Liver (tissue), 8 donors: ENCODE measurements at regions not wholly inside any gene's neighbourhood (a gene's known extent, or its start where the extent isn't known, plus 50 kb on each side); places are given as distances from the start of the nearest gene placed in this dataset.

ENCODE experiments used
- DNase-seq: peaks from one replicate; pipeline ENCODE4 v3.0.0-alpha.2; 2017; ENCODE audit warnings: low spot score
- H3K27ac ChIP-seq, 2 donors: one replicate each; pipeline ENCODE4 v1.7.0; 2013; ENCODE audit warnings: inconsistent platforms in 2 of 2, low read length in 2 of 2, control low read depth in 1 of 2, low read depth in 1 of 2, mild to moderate bottlenecking in 1 of 2
- H3K27me3 ChIP-seq, 4 donors: one replicate each; pipeline versions ENCODE4 v1.6.1 to v1.7.0; 2013; ENCODE audit warnings: low read length in 3 of 4, inconsistent platforms in 1 of 4, mild to moderate bottlenecking in 1 of 4, moderate library complexity in 1 of 4; ENCODE audit not compliant: control insufficient read depth in 4 of 4, insufficient read depth in 4 of 4
- H3K36me3 ChIP-seq, 4 donors: one replicate each; pipeline versions ENCODE4 v1.6.1 to v1.7.0; 2013; ENCODE audit warnings: low read length in 3 of 4, mild to moderate bottlenecking in 3 of 4, low read depth in 1 of 4, moderate library complexity in 1 of 4; ENCODE audit not compliant: control insufficient read depth in 4 of 4, insufficient read depth in 3 of 4
- H3K4me1 ChIP-seq, 4 donors: one replicate each; pipeline versions ENCODE4 v1.6.1 to v1.7.0; 2013; ENCODE audit warnings: low read length in 3 of 4, mild to moderate bottlenecking in 3 of 4, moderate library complexity in 1 of 4; ENCODE audit not compliant: control insufficient read depth in 4 of 4, insufficient read depth in 4 of 4
- H3K4me3 ChIP-seq, 3 donors: one replicate each; pipeline versions ENCODE4 v1.6.1 to v1.7.0; 2013; ENCODE audit warnings: low read length in 3 of 3, control low read depth in 1 of 3, low read depth in 1 of 3, mild to moderate bottlenecking in 1 of 3
- H3K9ac ChIP-seq, 2 donors: one replicate each; pipeline ENCODE4 v1.7.0; 2013; ENCODE audit warnings: low read length in 2 of 2, mild to moderate bottlenecking in 2 of 2, moderate library complexity in 2 of 2, control low read depth in 1 of 2, low read depth in 1 of 2
- H3K9me3 ChIP-seq, 4 donors: one replicate each; pipeline versions ENCODE4 v1.6.1 to v1.7.0; 2013; ENCODE audit warnings: low read length in 3 of 4; ENCODE audit not compliant: control insufficient read depth in 4 of 4
- ATF3 ChIP-seq: IDR thresholded peaks from 2 replicates; pipeline ENCODE4 v1.6.1; 2016; ENCODE audit warnings: antibody characterized with exemption
- EGR1 ChIP-seq, 2 donors: IDR thresholded peaks; 2 replicates each; pipeline ENCODE4 v1.6.1; 2016 to 2018; ENCODE audit warnings: antibody characterized with exemption in 2 of 2, low read depth in 2 of 2
- FOXA1 ChIP-seq: IDR thresholded peaks from 2 replicates; pipeline ENCODE4 v1.6.1; 2016; ENCODE audit warnings: antibody characterized with exemption
- FOXA2 ChIP-seq: IDR thresholded peaks from 2 replicates; pipeline ENCODE4 v1.6.1; 2016; ENCODE audit warnings: antibody characterized with exemption
- GABPA ChIP-seq, 2 donors: IDR thresholded peaks in 1 of 2; conservative IDR thresholded peaks in 1 of 2; 2 replicates each; pipeline ENCODE4 v1.6.1; 2016; ENCODE audit warnings: antibody characterized with exemption in 2 of 2, mild to moderate bottlenecking in 1 of 2, moderate library complexity in 1 of 2
- HNF4A ChIP-seq, 2 donors: conservative IDR thresholded peaks; 2 replicates each; pipeline ENCODE4 v1.6.1; 2016; ENCODE audit warnings: antibody characterized with exemption in 2 of 2, mild to moderate bottlenecking in 2 of 2
- HNF4G ChIP-seq: IDR thresholded peaks from 2 replicates; pipeline ENCODE4 v1.6.1; 2016; ENCODE audit warnings: antibody characterized with exemption
- JUND ChIP-seq, 2 donors: IDR thresholded peaks; 2 replicates each; pipeline ENCODE4 v1.6.1; 2016; ENCODE audit warnings: antibody characterized with exemption in 2 of 2
- NR2F2 ChIP-seq: IDR thresholded peaks from 2 replicates; pipeline ENCODE4 v1.6.1; 2016; ENCODE audit warnings: antibody characterized with exemption
- RAD21 ChIP-seq, 2 donors: IDR thresholded peaks; 2 replicates each; pipeline ENCODE4 v1.6.1; 2016; ENCODE audit warnings: antibody characterized with exemption in 2 of 2, mild to moderate bottlenecking in 2 of 2
- REST ChIP-seq: IDR thresholded peaks from 2 replicates; pipeline ENCODE4 v1.6.1; 2016; ENCODE audit warnings: antibody characterized with exemption, mild to moderate bottlenecking
- RXRA ChIP-seq, 2 donors: IDR thresholded peaks; 2 replicates each; pipeline ENCODE4 v1.6.1; 2017 to 2018; ENCODE audit warnings: antibody characterized with exemption in 2 of 2, mild to moderate bottlenecking in 1 of 2
- SP1 ChIP-seq: IDR thresholded peaks from 2 replicates; pipeline ENCODE4 v1.6.1; 2018; ENCODE audit warnings: antibody characterized with exemption, mild to moderate bottlenecking
- TAF1 ChIP-seq: conservative IDR thresholded peaks from 2 replicates; pipeline ENCODE4 v1.6.1; 2016; ENCODE audit warnings: antibody characterized with exemption, mild to moderate bottlenecking
- YY1 ChIP-seq: IDR thresholded peaks from 2 replicates; pipeline ENCODE4 v1.6.1; 2016; ENCODE audit warnings: antibody characterized with exemption, mild to moderate bottlenecking
- WGBS: extraction: QIAGEN DNeasy Blood & Tissue Kit; methylation state at CpG from one replicate; pipeline ENCODE4 v1.1.7; 2013; 5-methylcytosine and 5-hydroxymethylcytosine counted together
- TF ChIP-seq, protein P1 (sequence below): IDR thresholded peaks from 2 replicates; pipeline ENCODE4 v1.6.1; 2016; ENCODE audit warnings: antibody characterized with exemption
- TF ChIP-seq, protein P2 (sequence below): IDR thresholded peaks from 2 replicates; pipeline ENCODE4 v1.6.1; 2016; ENCODE audit warnings: antibody characterized with exemption
- TF ChIP-seq, protein P3 (sequence below): fragments of 150-350 bp; IDR thresholded peaks from 2 replicates; pipeline ENCODE4 v1.5.1; 2017; ENCODE audit warnings: improper control_type of control experiment, low read depth, low read length; ENCODE audit not compliant: missing input control
- donor health status: healthy.
- donor health status: healthy.
- donor health status: healthy.
- donor health status: healthy.
- donor health status: healthy.

- no peak for DNase-seq
- H3K9me3 ChIP-seq: no peaks in the 10 kb centered on the region
- no peak overlapping the region for H3K9ac ChIP-seq
- H3K4me1 ChIP-seq: no peaks in the 10 kb centered on the region
- no peak overlapping the region for H3K4me3 ChIP-seq
- no peak overlapping the region for H3K27ac ChIP-seq
- 37% methylated on average over 1 of the region's 1 CpG for WGBS
- TF ChIP-seq, protein P1, sequence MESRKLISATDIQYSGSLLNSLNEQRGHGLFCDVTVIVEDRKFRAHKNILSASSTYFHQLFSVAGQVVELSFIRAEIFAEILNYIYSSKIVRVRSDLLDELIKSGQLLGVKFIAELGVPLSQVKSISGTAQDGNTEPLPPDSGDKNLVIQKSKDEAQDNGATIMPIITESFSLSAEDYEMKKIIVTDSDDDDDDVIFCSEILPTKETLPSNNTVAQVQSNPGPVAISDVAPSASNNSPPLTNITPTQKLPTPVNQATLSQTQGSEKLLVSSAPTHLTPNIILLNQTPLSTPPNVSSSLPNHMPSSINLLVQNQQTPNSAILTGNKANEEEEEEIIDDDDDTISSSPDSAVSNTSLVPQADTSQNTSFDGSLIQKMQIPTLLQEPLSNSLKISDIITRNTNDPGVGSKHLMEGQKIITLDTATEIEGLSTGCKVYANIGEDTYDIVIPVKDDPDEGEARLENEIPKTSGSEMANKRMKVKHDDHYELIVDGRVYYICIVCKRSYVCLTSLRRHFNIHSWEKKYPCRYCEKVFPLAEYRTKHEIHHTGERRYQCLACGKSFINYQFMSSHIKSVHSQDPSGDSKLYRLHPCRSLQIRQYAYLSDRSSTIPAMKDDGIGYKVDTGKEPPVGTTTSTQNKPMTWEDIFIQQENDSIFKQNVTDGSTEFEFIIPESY: no peak
- TF ChIP-seq REST: no peak
- no peak for TF ChIP-seq RAD21 (IDR thresholded peaks at IDR 0.05)
- TF ChIP-seq RXRA (IDR thresholded peaks at IDR 0.05): no peak
- no peak for TF ChIP-seq FOXA1
- TF ChIP-seq NR2F2: no peak
- no peak for TF ChIP-seq SP1
- H3K27me3 ChIP-seq: no peaks in the 10 kb centered on the region
- H3K36me3 ChIP-seq: no peaks in the 10 kb centered on the region
Observed at GRCh38 chr13:37443538-37443937, 155.0 kb downstream of the POSTN start.

DNA sequence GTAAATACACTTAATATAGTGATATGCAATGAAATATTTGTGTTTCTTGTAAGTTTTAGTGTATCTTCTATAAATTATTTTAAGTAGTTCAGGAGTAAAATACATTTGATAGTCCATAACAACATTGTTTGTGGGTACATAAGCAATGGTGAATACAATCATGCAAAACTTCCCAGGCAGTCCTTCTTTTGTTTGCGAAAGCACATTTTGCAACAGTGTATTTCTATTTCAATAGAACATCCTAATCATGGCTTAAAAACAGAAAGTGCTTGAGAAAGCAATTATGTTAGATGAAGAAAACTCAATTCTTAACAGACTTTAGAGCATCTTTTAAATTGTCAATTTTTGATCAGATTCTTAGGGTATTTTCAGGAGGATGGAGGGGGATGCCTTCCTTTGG, 155.6 kb downstream of the POSTN start:
- TF ChIP-seq EGR1 (IDR thresholded peaks at IDR 0.05; ENCODE audit: low read depth in 2 of 2) (no peak), HNF4G (no peak), REST (no peak), NR2F2 (no peak), YY1 (no peak), TAF1 (no peak), JUND (IDR thresholded peaks at IDR 0.05) (no peak), FOXA1 (no peak), HNF4A (conservative IDR thresholded peaks at IDR 0.05) (no peak), FOXA2 (no peak), SP1 (no peak), GABPA (IDR thresholded peaks at IDR 0.05 in 1 of 2, conservative IDR thresholded peaks at IDR 0.05 in 1 of 2) (no peak), RAD21 (IDR thresholded peaks at IDR 0.05) (no peak), RXRA (IDR thresholded peaks at IDR 0.05) (no peak), ATF3 (no peak)
- TF ChIP-seq, protein P2, sequence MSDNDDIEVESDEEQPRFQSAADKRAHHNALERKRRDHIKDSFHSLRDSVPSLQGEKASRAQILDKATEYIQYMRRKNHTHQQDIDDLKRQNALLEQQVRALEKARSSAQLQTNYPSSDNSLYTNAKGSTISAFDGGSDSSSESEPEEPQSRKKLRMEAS: no peak
- TF ChIP-seq, protein P1: no peak
- TF ChIP-seq, protein P3, sequence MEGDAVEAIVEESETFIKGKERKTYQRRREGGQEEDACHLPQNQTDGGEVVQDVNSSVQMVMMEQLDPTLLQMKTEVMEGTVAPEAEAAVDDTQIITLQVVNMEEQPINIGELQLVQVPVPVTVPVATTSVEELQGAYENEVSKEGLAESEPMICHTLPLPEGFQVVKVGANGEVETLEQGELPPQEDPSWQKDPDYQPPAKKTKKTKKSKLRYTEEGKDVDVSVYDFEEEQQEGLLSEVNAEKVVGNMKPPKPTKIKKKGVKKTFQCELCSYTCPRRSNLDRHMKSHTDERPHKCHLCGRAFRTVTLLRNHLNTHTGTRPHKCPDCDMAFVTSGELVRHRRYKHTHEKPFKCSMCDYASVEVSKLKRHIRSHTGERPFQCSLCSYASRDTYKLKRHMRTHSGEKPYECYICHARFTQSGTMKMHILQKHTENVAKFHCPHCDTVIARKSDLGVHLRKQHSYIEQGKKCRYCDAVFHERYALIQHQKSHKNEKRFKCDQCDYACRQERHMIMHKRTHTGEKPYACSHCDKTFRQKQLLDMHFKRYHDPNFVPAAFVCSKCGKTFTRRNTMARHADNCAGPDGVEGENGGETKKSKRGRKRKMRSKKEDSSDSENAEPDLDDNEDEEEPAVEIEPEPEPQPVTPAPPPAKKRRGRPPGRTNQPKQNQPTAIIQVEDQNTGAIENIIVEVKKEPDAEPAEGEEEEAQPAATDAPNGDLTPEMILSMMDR: no peak
- 90% methylated on average over 1 of the region's 1 CpG for WGBS
- Histone ChIP-seq H3K36me3 (no peaks in the 10 kb centered on the region), H3K9me3 (no peaks in the 10 kb centered on the region), H3K4me1 (no peaks in the 10 kb centered on the region), H3K4me3 (no peak overlapping the region), H3K9ac (no peak overlapping the region), H3K27ac (no peak overlapping the region), H3K27me3 (no peaks in the 10 kb centered on the region)
- DNase-seq: no peak
